NCI-H226 (cell line): ENCODE measurements at regions not wholly inside any gene's neighbourhood (a gene's known extent, or its start where the extent isn't known, plus 50 kb on each side); places are given as distances from the start of the nearest gene placed in this dataset.

Experiments used
- DNase-seq: peaks from one replicate; pipeline ENCODE4 v3.0.0-alpha.2; 2015

DNA sequence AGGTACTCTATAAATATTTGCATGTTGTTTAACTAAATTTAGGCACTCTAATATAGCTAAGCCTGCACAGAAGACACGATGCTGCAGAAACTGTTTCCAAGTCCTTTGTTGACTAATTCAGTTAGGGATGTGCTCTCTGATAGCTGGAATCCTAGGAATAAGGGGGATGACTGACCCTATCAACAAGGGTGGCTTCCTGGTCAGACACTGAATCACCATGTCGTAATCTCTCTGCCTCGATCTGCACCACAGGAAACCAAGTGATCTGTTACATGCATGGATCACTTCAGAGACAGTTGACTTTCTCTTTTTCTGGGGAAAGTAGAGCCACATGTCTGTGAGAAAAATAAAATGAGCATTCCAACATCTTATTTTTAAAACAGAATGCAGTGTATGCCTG, 169.1 kb downstream of the GUCY2F start:
- no peak for DNase-seq

DNA sequence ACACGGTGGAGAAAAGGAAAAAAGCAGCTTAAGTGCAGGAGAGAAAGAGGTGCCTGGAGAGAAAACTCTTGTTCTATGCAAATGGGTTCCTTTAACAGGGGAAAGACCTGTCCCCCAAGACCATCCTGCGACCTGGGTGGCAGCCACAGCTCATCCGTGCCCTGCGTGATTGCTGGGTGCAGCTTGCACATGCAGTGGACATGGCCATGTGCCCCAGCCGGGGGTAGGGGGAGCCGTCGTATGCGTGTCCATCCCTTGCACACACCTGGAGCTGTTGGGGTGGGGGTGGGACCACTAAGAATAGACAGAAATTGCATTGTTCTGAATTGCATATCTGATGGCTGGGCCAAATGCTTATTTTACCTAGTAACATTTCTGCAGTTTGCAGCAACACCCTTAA, 171.9 kb downstream of the GUCY2F start:
- DNase-seq = no peak

DNA sequence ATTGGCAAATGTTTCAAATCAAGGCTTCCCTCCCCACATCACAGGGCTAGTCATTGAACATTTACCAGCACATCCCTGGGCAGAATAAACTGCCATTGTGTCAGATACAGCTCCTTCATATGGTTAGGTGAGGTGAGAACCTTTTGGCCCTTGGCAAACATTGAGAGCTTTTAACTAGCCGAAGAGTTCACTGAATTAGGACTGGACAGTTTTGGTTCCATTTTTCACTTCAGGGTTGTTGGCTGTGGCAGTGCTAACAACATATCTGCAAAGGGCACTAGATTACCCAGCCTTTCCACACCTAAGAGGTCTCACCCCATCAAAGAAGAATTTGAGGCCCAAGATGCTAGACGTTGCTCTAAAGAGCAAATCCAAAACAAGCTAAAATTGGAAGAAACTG, 180.7 kb downstream of the GUCY2F start:
- DNase-seq = no peak

DNA sequence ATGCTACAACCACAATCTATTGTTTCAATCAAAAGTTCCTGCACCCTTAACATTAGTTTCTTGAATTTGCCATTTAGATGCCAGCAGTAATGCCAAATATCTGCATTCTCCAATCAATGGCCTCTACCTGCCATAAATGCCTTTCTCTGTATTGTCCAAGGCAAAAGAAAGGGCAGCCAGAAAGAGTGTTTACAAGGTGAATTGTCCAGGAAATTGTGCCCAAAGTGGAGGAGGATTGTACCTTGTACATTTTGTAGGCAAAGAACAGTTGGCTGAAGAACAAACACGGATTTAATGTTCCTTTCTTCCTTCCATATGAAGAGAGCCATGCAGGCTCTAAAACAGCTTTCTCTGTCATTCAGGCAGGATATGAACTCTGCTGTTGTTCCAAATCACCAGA, 181.5 kb downstream of the GUCY2F start:
- DNase-seq = no peak

DNA sequence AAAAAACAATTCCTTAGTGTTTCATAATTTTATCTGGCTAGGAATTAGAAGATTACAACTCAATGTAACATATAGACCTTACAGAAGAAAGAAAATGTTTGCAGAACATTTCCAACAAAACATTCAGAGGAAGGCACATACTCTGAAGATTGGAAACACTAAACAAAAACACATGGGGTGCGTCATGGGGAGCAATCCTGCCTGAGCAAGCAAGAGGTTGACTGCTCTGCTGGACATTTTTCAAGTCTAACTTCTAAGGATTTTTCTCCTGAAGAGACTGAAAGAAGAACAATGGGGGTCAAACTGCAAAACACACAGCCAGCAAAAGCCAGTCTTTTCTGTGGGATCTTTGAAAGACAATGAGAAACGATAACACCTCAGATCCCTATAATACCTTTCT, 182.8 kb downstream of the GUCY2F start:
- DNase-seq = no peak

DNA sequence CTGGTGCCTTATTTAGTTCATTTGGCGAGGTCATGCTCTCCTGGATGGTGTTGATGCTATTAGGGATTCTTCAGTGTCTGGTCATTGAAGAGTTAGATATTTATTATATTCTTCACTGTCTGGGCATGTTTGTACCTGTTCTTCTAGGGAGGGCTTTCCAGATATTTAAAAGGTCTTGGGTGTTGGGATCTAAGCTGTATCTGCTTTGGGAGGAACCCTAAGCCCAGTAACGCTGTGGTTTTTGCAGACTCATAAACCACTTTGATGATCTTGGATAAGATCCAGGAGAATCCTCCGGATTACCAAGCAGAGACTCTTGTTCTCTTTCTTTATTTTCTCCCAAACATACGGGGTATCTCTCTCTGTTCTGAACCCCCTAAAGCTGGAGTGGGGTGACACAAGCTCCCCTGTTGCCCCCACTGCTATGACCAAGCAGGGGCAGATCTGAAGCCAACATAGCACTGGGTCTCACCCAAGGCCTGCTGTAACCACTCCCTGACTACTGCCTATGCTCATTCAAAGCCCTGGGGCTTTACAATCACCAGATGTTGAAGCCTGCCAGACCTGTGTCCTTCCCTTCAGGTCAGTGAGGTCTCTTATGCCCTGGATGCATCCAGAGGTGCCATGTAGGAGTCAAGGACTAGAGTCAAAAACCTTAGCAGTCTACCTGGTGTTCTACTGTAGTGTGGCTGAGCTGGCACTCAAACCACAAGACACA, 187.6 kb downstream of the GUCY2F start:
- DNase-seq = no peak

DNA sequence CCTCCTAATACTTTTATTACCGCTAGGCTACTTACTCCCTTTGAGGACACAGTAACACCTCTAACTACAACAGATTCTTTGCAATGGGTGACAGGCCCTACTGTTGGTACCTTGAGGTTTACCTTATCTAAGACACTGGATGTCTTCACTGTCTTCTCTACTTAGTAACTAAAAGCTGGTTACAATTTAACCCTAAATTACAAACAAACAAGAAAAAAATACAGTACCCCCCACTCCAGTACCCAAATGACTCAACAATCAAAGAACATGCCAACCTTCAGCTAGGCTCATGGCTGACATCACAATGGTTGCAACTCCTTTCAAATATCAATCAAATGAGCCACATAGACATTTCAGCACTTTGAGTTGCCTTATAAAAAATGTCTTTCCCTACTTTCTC, 198.0 kb downstream of the GUCY2F start:
- DNase-seq = no peak

DNA sequence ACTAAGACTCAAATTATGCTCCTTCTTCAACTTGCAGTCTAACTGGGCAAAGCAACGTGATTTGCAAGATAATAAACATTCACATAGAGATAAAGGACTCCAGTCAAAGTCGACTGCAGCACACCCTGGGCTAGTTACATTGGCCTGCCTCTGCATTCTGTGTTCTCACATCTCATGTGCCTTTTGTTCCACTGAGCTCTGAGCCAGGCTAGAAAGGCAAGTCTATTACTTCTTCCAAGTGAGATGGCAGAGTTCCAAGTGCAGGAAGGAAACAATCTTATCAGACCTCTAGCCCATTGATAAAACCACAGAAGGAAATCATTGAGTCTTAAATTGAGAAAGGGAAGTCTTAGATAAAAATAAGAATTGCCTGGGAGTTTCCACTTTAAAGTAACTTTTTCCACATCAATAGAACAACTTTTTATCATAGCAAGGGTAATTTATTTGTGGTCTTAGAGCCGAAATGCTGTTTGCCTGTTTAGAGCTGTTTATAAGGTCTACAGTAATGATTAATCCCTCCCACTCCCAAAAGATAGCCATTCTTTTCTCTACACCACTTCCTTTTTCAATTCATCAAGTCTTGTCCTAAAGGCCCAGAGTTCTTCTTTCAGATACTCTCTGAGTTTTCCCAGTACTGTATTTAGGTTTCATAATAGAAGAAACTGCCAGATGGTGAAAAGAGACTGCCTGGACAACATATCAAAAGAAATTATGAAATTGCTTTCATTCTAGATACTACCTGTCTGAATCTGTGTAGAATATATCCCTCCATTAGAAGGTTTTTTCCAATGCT, 200.2 kb downstream of the GUCY2F start:
- DNase-seq = no peak

DNA sequence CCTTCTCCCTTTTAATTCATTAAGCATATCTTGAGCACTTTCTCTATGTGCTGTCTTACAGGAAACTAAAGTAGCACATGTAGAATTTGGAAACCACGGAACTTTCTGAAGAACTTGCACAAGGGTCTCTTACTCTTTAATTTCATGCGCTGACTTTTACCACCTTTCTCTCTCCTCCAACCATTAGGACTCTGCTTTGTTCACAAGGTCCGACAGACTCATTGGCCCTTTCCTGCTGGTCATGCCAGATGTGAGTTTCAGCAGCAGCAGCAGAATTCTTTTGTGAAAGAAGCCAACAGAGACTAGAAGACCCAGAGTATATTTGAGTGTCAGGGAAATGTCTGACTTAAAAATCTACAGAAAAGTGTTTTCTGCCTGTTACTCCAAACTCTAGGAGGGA, 207.1 kb downstream of the GUCY2F start:
- no peak for DNase-seq

DNA sequence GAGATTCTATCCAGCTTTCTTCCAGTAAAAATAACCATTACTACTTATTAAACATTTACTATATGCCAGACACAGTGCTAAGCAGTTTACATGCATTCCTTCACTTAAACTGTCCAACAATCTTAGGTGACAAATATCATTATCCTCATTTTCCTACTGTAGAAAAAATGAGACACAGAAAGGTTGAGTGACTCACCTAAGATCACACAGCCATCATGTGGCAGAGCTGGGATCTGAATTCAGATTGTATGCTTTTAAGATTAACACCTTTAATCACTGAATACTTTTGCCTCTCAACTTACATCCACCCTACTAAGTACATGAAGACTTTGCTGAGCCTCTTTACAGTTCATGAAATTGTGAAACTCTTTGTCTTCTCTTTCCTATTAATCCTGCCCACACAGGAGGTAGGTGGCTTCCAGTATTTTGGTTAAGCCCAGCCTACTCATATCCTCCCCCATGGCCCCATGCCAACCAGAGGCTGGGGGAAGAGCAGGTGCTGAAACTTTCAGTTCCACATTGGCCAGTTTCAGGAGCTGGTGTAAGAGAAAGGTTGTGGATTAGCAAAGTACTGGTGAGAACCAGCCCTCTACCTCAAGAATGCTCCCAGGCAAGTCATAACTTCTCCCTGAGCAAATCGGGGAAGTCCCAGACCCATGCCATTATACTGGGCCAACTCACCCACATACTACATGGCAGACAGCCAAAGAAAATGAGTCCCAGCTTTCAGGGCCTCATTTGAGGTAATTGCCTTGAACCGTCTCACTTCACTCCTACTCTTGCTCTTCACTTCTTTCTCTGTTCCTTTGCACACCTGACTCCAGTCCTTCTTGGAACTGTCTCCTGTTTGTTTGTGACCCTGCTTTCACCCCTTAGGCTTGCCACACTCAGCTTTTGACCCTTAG, 211.1 kb downstream of the GUCY2F start:
- peak; percentile 31 for DNase-seq

DNA sequence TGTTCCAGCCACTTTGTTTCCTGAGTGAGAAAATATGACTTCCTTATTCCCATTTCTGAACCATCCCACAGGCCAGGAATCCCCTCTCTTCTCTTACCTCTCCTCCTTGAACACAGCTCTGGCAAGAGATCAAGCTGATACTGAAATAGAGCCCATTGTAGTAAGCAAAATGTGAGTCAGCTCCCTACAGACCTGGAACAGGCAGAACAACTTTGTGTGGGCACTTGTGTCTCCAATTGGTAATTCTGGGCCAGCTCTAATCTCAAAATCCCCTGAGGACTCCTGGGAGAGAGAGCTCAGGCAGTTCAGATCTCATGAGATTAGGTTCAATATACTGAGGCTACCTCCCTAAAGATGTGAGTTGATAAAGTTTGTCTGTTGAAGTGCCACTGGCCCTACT, 213.5 kb downstream of the GUCY2F start:
- DNase-seq = no peak

DNA sequence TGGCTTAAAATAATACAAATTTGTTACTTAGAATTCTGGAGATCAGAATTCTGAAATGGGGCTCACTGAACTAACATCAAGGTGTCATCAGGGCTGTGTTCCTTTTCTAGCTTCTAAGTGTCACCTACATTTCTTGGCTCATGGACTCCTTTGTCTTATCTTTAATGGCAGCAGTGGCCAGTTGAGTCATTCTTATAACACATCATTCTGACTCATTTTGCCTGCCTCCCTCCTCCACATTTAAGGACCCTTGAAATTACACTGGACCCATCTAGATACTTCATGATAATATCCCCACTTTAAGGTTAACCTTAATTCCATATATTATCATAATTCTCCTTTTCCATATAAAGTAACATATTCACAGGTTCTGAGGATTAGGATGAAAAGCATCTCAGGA, 215.9 kb downstream of the GUCY2F start:
- no peak for DNase-seq

DNA sequence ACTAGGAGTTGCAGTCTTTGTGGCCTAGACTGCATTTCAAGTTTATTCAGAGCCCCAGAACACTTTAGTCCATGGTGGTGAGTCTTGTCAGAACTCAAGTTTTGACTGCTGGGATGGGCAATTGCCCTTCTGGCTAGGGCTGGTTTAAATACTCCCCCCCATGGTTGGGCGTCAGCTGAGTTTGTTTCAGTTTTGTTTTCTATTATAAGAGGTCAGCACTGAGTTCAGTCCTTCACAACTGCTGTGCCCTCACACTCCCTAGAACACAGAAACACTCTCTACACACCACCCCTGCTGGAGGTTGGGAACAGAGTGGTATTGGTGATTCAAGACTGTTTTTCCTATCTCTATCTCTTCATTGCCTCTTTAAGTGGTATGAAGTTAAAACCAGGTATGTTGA, 217.0 kb downstream of the GUCY2F start:
- no peak for DNase-seq

DNA sequence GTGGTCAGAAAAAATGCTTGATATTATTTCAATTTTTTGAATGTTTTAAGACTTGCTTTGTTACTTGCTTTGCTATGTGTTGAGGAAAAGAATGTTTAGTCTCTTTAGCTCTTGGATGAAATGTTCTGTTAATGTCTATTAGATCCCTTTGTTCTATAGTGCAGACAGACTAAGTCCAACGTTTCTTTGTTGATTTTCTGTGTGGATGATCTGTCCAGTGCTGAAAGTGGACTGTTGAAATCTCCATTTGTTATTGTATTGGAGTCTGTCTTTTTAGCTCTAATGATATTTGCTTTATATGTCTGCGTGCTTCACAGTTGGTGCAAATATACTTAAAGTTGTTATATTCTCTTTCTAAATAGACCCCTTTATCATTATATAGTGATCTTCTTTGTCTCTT, 220.6 kb downstream of the GUCY2F start:
- DNase-seq = no peak

DNA sequence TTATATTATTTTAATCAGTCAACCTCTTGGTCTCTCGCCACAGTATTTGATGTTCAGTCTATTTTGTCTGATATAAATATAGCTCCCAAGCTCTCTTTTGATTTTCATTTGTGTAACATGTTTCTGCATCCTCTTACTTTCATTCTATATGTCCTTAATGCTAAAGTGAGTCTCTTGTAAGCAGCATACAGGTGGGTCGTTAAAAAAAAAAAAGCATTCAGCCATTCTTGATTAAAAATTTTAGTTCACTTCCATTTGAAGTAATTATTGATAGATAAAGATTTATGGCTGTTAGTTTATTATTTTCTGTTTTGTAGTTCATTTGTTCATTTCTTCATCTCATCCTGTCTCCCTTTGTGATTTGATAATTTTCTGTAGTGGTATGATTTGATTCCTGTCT, 229.1 kb downstream of the GUCY2F start:
- DNase-seq = no peak

DNA sequence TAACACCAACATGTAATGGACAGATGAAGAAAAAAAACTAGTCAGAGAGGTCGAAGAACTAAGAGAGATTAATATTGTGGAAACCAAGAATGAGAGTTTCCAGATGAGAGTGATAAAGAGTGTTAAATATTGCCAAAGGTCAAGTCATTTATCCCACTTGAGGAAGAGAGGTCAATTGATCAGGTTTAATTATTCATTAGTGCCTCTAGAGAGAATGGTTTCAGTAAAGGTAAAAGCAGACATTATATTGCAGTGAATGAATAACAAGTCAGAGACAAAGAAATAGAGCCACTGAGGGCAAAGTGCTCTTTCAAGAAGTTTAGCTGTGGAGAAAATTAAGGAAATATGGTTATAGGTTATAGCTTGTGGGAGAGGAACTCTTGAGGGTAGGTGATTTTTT, 263.1 kb downstream of the GUCY2F start:
- no peak for DNase-seq

DNA sequence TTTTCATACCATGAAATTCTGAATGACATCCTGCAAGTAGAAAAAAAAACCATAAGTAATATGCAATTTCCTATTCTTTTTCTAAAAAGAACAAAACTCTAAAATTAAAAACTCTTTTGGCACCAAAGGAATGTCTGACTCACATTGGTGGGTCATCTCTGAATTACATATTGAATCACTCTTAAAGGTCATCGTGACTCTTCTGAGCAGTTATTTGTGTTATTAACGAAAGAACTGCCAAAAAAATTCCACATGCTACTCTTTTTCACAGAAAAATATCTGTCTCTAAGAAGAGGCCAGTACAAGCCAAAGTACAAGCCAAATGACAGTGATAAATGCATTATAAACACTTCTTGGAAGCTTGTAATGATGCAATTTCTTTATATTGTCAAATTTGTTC, 282.2 kb downstream of the GUCY2F start:
- no peak for DNase-seq

DNA sequence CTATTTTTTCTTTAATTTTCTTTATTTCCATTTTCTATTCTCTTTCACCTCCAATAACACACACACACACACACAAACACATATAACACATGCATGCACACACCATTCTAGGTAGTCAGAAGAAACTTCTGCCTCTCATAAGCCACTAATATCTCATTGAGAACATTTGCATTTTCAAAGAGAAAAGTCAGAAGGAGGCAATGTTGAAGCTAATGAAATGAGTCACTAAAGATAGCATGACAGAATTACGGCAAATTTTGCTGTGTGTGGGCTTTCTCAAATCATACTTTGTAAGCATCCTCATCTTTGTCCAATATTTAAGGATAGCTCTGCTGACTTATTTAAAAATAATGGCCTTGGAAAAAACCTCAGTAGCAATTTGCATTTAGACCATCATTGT, 291.3 kb downstream of the GUCY2F start:
- no peak for DNase-seq

DNA sequence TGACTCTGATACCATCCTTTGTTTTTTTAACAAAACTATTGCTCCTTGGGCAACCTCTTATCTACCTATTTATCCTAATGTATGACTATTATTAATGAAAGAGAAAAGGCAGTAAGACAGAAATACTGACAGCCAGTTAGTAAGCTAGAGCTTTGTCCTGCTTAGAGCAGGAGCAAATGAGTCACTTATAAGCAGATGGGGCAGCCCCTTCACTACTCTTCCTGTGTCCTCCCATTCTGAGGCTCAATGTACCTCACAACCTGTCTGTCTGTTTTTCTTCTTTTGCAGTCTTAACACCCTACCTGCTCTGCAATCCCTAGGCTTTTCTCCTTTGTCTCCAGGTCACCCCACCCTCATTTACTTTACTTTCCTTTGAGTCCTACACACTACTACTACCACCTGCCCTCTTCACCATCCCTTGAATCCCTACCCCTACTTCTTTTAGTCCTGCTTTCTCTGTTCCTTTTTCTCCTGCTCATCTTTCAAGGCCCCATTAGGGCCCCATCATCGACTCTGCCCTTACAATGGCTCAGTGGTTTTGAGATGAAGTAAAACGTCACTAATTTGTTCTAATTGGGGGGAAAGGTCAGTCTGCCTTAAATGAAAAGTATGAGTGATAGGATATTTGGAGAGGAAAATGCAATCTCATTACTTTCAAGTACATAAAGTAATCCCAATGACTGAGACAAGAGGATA, 294.3 kb downstream of the GUCY2F start:
- DNase-seq = no peak

DNA sequence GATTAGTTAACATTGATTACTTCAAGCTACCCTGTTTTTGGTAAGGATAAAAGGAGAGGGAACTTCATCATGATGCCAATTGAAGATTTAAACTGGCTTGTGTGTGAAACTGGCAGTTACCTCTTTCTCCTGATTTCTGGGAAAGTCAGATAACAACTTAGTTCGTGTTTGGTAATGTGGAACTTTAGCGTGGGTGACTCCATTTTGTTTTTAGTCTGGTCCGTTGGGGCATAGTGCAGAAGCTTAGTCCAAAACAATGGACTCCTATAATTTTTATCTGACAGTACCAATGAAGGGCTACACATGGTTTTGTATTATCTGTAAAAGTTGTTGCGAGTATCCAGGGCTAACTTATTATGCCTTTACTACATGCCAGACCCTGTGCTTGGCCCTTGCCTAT, 294.9 kb downstream of the GUCY2F start:
- DNase-seq = no peak

DNA sequence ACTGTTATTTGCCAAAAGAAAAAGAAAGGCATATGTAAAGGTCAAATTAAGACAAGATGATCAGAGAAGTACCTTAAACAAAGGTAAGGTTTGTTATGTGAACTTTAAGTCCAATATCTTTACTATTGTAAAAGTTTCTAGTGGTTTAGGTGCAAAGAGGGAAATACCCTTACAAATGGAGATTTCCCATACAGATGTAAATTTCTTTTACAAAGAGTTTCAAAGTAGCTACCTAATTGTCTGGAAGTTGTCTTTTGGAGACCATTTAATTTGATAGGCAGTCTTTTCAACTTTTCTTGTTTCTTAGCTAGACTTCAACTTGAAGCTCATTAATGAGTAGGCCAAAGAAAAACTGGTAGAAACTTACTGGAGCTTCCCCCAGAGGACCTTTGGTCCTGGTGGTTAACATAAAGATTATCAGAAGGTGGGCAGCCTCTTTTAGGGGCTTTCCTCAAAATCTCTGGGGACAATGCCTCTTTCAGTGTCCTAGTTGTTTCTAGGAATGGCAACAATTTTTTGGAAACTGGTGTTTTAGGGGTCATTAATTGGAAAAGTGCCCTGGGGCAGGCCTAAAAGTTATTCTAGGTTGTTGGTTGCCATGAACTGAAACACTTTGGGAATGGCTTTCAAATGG, 297.3 kb downstream of the GUCY2F start:
- DNase-seq = no peak

DNA sequence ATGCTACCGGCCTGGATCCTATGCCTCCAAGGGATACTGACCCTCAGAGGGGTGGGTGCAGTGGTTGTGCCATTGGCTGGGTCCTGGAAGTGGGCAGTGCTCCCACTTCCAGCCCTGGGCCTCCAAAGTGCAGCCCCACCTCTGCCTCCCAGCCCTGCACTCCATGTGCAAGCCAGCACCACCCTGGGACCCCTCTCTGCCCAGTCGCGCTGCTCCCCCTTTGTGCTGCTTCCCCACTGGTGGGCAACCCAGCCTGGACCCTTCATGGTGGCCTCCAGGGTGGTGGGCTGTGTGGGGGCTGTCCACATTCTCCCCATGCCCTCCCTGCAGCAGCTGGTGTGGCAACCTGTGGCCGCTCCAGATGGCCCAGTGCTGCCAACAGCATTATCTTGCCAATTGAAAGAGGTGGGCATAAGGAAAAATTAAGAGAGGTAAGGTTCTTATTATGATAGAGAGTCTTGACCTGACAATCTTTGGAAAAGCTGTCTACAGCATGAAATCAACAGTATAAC, 309.7 kb downstream of the GUCY2F start:
- DNase-seq = no peak
